ENCODE measurements at regions not wholly inside any gene's neighbourhood (a gene's known extent, or its start where the extent isn't known, plus 50 kb on each side); places are given as distances from the start of the nearest gene placed in this dataset.

DNA sequence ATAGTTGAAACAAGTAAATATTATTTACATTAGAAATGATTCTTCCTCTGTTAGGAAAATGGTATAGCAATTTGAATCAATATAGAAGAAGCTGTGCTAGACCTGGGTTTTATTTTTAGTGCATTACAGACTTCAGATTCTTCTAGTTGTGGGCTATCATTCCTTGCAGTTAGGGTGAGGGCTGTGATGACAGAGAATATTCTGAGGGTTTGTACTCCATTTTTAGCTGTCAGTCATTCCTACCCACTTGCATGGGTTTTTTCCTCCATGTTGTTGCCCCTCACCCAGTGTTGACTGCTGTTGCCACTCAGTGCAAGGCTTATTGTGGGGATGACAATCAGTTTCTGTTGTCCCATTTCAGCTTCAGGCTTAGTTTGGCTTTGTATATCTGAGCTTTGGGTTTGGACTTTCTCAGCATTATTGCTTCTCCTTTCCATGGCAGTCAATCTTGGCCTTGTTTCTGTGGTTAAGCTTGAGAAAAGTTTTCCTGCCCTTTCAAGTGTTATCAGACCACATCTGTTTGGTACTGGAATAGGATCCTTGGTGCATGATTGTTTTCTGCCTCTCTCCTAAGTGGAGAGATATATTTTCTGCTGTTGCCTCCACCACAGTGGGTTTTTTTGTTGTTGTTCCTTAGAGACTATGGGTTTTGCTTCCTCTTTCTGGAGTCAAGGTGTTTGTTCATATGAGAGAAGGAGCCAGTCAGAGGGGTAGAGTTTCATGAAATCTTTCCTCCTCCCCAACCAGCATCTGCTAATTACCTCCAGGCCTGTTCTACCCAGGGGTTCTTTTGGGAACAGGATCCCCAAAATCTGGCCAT is 312.7 kb upstream of the CWC22 start:
- TF ChIP-seq, protein P1, sequence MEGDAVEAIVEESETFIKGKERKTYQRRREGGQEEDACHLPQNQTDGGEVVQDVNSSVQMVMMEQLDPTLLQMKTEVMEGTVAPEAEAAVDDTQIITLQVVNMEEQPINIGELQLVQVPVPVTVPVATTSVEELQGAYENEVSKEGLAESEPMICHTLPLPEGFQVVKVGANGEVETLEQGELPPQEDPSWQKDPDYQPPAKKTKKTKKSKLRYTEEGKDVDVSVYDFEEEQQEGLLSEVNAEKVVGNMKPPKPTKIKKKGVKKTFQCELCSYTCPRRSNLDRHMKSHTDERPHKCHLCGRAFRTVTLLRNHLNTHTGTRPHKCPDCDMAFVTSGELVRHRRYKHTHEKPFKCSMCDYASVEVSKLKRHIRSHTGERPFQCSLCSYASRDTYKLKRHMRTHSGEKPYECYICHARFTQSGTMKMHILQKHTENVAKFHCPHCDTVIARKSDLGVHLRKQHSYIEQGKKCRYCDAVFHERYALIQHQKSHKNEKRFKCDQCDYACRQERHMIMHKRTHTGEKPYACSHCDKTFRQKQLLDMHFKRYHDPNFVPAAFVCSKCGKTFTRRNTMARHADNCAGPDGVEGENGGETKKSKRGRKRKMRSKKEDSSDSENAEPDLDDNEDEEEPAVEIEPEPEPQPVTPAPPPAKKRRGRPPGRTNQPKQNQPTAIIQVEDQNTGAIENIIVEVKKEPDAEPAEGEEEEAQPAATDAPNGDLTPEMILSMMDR (conservative IDR thresholded peaks at IDR 0.05) = no peak
- no peak for TF ChIP-seq ZFX (IDR thresholded peaks at IDR 0.05)

Data from C4-2B (cell line).